CD4-positive, alpha-beta T cell treated with Interferon gamma for 1 hour (primary cell): ENCODE measurements at regions not wholly inside any gene's neighbourhood (a gene's known extent, or its start where the extent isn't known, plus 50 kb on each side); places are given as distances from the start of the nearest gene placed in this dataset.

Source experiments
- DNase-seq: peaks from one replicate; pipeline ENCODE4 v3.0.0-alpha.2; 2020

GRCh38 chr11:45554230-45554967 lies 111.0 kb downstream of the CHST1 start:
- DNase-seq, result no peak

GRCh38 chr11:45553383-45553936 lies 112.0 kb downstream of the CHST1 start:
- no peak for DNase-seq

DNA sequence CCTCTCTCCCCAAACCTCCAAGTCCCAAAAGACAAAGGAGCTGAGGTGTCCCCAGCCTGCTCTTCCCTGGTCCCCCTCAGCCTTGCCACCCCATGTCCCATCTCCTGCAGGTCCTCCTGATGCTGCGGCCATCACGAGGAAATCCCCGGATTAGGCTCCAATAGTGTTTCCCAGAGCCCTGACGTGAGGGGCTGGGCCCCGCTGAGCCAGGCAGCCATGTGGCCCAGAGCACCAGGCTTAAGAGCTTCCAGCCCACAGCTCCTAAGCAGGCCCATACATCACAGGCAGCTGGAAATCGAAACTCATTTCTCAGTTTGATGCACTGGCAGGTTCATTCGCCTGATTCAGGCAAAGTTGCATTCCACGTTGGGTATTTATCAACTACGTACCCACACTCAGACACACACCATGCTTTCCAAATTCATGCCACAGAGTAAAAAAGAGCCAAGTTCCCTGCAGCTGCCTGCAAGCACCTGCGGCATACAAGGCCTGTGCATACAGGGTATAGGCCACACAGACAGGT lies 114.2 kb downstream of the CHST1 start:
- no peak for DNase-seq

GRCh38 chr11:45549257-45549656 lies 116.2 kb downstream of the CHST1 start:
- no peak for DNase-seq

DNA sequence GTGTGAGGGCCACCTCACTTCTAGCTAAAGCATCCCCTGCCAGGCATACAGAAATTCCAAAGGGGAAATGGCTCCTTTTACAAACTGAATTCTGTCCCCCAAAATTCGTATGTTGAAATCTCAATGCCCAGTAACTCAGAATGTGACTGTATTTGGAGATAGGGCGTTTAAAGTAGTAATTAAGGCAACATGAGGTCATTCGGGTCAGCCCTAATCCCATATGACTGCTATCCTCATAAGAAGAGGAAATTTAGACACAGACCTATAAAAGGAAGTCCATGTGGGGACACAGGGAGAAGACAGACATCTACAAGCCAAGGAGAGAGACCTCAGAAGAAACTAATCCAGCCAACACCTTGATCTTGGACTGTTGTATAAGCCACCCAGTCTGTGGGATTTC lies 119.1 kb downstream of the CHST1 start:
- DNase-seq, result no peak

DNA sequence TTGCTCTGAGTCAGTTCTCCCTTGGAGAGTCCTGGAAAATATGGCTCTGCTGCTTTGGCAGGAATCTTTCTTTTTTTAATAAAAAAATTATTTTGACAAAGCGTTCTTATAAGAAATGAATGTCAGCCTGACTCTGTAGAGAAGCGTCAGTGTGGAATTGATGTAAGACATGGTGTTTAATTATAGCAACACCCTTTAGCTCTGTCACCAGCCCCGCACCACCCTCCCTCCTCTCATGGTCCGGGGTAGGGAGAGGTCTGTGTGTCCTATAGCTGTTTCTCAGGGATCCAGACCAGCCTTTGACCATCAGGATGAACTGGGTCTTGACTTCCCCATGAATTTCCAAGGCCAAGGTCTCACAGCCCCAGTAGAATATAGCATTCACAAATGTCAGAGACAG lies 120.6 kb downstream of the CHST1 start:
- no peak for DNase-seq

DNA sequence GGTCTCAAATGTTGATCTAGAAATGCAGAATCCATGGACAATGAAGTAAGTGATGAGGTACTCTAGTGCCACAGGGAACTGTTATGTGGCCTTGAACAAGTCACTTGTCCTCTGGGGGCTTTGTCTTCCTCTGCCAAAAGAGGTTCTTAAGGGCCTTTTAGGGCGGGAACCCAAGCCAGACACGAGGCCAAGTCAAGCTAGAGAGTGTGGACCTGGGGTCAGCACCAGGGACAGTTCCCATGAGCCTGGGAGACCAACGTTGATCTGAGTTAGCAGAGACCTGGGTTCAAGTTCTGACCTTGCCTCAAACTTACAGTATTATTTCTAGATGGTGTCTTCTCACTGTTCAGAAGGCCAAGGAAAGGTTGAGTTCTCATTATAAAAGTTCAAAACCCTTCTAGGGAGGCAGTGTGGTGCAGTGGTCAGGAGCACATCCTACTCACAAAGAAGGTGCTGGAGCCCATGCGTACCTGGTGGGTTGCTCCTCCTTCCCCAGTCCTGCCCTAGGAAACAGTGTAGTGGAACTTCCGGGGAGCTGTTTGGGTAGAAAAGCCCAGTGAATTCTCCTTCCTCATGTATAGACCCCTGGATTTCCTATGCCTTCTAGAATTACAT lies 121.5 kb downstream of the CHST1 start:
- DNase-seq, result no peak

DNA sequence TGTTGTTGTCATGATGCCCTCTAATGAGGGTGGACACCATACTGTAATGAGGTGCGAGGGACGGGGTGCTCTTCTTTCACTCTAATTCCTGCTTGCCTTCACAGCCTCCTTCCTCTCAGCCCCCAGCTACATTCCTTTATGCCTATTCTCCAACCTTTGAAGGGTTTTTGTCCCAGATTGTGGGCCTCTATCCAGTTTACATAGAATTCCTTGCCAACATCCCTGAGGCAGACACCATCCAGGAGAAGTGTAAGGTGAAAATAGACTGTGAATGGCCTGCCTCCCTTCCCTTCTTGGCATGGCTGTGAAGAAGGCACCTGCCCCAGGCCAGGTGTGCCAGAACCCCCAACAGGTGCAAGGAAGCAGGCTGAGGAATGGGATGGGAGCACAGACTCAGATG lies 122.3 kb downstream of the CHST1 start:
- DNase-seq, result no peak

DNA sequence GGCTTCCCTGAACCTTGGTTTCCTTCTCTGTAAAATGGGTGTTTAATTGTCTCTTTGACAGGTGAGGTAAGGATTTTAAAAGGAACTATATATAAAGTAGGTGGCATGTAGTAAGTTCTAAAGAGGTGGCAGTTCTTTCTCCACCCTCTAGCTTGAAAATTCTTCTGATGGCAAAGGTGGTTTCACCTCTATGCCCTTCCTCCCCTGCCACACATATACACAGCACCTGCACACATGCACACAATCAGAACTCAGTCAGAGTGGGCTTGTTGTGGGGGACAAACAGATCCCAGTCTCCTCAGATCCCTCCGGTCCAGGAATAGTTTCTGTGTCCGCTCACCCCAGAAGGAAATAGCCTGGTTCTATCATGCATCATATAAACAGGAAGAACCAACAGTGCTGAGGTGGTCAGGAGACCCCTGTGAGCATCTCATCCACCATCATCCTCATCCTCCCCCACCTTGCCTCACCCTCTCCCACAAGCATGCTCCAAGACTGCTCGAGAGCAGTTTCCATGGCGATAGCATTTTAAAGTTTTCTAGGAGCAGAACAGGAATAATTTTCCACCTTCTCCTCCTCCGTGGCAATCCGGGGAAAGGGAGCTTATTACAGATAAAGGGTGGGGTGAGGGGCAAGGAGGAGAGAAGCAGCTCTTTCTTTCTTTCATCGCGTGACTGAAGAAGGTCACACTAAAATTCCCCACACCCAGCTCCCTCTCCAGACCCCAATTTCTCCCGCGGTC lies 123.6 kb downstream of the CHST1 start:
- no peak for DNase-seq

DNA sequence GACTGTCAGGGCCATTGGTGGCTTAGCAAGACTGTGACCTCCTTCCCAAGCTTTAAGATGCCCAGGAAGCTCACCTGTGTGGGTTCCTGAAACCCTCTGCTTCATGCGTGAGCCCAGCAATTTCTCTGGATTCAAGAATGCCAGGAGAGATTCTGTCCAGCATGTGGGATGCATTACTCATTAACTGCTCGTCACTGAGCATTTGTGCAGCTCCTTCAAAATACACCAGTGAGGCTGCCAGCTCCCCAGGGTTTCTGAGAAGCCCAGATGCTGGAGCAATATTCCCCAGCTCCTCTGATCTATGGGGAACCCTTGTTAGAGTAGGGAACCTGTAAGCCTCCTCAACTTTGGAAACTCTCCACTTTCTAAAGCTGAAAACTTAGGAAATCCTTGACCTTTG lies 126.5 kb downstream of the CHST1 start:
- DNase-seq, result no peak

DNA sequence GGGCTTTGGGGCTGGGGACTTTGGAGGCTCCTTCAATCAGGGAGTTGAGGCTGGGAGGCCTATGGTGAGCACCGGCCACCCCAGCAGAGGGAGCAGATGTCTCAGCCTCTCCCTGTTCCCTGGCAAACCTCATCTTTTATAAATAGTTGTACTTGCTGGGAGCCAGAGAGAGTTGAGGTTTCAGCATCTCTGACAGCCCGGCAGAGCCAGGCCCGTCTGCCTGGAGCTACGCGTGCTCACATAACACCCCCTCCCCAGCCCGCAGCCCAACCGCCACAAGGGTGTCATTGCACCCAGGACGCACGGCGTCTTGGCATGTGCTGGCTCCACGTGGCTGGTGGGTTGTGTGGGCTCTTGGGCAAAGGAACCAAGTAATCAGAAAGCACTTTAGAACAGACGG lies 127.1 kb downstream of the CHST1 start:
- no peak for DNase-seq

DNA sequence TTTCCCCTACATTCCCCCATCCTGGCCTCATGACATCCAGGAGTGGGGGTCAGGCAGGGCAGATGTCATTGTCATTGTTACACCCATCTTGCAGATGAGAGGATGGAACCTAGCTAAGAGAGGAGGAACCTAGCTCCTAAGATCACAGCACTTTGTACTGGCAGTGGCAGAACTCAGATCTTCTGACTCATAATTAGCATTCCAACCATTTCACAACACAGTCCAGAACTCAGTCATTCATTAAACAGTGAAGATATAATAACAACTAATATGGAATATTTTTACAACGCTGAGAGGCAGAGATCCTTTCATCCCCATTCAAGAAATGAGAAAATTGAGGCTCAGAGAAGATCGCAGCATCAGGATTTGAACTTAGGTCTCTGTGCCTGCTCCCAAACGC lies 127.8 kb downstream of the CHST1 start:
- DNase-seq, result no peak

GRCh38 chr11:45535033-45535432 lies 130.4 kb downstream of the CHST1 start:
- no peak for DNase-seq

DNA sequence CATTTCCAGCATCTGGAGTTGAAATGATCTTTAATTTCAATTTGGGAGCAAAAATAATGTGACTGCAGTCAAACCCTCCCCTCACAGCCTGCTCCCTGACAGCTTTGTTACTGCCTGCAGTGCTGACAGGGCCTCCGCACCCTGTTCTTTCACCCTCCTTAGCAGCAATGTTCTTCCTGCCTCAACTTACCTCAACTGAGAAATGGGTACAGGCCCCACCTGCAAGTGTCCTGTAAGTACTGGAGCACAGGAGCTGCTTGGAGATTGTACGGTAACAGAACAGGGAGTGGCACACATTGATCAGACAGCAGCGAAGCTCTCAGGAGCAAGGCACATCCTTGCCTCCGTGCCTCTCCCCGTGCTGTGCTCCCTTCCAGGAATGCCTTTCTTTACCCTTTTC lies 131.3 kb downstream of the CHST1 start:
- no peak for DNase-seq

DNA sequence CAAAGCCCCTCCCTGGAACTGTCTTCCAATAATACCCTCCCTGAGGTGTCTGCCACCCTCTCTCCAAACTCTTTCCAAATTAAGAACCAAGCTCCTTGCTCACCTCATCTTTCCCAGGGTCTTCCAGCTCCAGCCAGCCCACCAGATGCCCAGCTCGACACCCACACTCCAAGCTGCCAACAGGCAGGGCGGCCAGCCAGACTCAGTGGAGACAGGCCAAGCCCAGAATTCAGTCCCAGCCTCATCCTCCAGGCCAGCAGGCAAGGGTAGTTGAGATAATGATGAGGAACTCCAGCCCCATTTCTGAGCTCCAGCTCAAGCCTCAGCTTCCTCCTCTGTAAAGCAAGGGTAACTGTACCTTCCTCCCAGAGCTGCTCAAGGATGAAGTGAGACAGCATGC lies 132.9 kb downstream of the CHST1 start:
- no peak for DNase-seq

DNA sequence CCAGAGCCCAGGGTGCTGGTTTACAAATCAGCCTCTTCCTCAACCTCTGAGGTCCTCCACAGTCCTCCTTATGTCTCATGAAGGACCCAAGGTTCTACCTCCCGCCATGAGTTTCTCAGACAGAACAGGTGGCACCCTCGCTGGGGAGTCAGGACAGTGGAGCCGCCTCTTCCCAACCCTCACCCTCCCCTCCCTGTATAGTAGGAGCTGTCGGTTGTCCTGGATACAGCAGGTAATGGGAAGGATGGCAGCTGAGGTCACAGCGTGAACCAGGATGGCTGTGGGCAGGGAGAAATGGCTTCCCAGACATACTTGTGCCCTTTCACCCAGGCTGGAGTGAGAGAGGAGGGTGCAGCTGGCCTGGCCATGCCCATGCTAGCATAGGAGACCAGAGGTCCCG lies 134.6 kb downstream of the CHST1 start:
- no peak for DNase-seq

DNA sequence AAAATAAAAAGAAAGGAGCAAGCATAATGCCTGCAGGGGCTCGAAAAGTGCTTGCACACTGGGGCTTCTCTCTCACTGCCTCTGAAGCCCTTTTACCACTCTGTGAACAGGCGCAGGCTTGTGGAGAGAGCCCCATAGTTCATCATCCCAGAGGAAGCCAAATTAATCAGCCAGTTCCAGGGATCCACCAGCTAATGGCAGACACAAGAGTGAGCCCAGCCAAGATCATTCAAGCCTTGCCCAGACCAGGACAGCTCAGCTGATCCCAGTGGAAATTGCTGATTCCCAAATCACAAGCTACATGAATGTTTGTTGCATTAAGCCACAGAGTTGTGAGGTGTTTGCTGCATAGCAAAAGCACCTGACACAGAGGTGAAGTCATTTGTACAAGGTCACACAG lies 135.3 kb downstream of the CHST1 start:
- no peak for DNase-seq

GRCh38 chr11:45528435-45528834 lies 137.0 kb downstream of the CHST1 start:
- DNase-seq, result no peak

GRCh38 chr11:45527898-45528297 lies 137.5 kb downstream of the CHST1 start:
- no peak for DNase-seq

DNA sequence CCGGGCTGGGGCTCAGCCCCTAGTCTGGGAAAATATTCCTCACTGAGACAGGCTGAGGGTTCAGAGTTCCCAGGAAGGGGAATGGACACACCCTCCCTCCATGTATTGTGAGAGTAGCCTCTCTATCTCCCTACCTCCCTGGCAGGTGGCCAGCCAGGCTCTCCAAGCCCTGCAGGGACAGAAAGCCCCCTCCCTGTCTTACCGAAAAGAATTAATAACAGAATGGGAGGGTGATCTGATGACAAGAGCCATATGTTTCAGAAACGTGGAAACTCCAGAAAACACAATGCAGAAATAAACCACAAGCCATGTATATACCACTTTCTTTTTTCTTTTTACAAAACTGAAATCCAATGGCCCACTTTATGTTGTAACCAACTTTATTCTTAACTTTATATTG lies 140.0 kb downstream of the CHST1 start:
- DNase-seq, result no peak

- DNase-seq, result no peak
Measured at GRCh38 chr11:45523760-45524159, 141.7 kb downstream of the CHST1 start.

- DNase-seq, result no peak
Measured at GRCh38 chr11:45518833-45519535, 146.4 kb downstream of the CHST1 start.
